Left renal pelvis (tissue), 4 donors: ENCODE measurements at regions not wholly inside any gene's neighbourhood (a gene's known extent, or its start where the extent isn't known, plus 50 kb on each side); places are given as distances from the start of the nearest gene placed in this dataset.
"Not testable (repeated sequence)": the region's sequence is repeated elsewhere in the genome, so short reads cannot be mapped to it uniquely, and the experiment has no call there.

Experiments used
- DNase-seq, 4 donors: peaks; one replicate each; pipeline ENCODE4 v3.0.0-alpha.2; 2013; ENCODE audit warnings: low read depth in 4 of 4, low spot score in 3 of 4

GRCh38 chr13:40026741-40027140, 371.3 kb downstream of the COG6 start:
- no peak for DNase-seq

GRCh38 chr13:40028446-40028845, 373.0 kb downstream of the COG6 start:
- DNase-seq = no peak

- DNase-seq = no peak
These were observed 375.6 kb downstream of the COG6 start for GRCh38 chr13:40031031-40031430.

- DNase-seq = no peak
These were observed 383.6 kb downstream of the COG6 start for GRCh38 chr13:40039061-40039460.

- no peak for DNase-seq
These were observed 387.5 kb downstream of the COG6 start for GRCh38 chr13:40042991-40043390.

GRCh38 chr13:40043764-40044163, 388.3 kb downstream of the COG6 start:
- no peak for DNase-seq

GRCh38 chr13:40047322-40047771, 391.9 kb downstream of the COG6 start:
- DNase-seq = no peak

GRCh38 chr13:40048551-40048950, 393.1 kb downstream of the COG6 start:
- DNase-seq = no peak

GRCh38 chr13:40052954-40053353, 397.5 kb downstream of the COG6 start:
- no peak for DNase-seq

- DNase-seq = no peak
These were observed 397.9 kb downstream of the COG6 start for GRCh38 chr13:40053401-40053800.

- not testable (repeated sequence) for DNase-seq
These were observed 399.0 kb downstream of the COG6 start for GRCh38 chr13:40054422-40054821.

- no peak for DNase-seq
These were observed 401.6 kb downstream of the COG6 start for GRCh38 chr13:40056898-40057619.

GRCh38 chr13:40058757-40059236, 403.3 kb downstream of the COG6 start:
- DNase-seq = no peak

- DNase-seq = no peak
These were observed 404.2 kb downstream of the COG6 start for GRCh38 chr13:40059540-40060232.

- DNase-seq = no peak
These were observed 405.0 kb downstream of the COG6 start for GRCh38 chr13:40060296-40061007.

GRCh38 chr13:40061466-40062450, 406.3 kb downstream of the COG6 start:
- no peak for DNase-seq

GRCh38 chr13:40063278-40063698, 407.8 kb downstream of the COG6 start:
- no peak for DNase-seq

- no peak for DNase-seq
These were observed 408.2 kb downstream of the COG6 start for GRCh38 chr13:40063703-40064102.

GRCh38 chr13:40064154-40065097, 409.0 kb downstream of the COG6 start:
- no peak for DNase-seq
